ENCODE measurements at regions not wholly inside any gene's neighbourhood (a gene's known extent, or its start where the extent isn't known, plus 50 kb on each side); places are given as distances from the start of the nearest gene placed in this dataset.

DNA sequence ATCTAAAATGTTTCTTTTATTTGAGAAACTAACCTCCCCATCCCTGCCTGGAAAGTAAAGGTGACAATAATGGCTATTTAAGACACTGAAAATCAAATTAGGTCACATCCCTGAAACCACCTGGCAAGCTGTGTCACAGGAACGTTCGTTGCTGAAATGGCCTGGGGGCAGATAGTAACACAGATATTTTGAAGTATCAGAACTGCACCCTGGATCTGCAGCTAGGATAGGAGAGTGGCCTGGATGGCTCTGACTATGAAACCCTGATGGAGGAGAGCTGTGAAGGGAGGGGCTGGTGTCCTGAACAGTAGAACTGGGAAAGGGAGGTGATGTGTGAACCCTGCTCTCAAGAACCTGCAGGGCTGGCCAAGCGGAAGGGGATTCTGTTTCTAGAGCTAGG, 648.3 kb upstream of the CFAP20DC start:
- no peak overlapping the region for H3K27ac ChIP-seq (ENCODE audit: low read depth, low read length)
- ChIA-PET POLR2A (no interaction called here), CTCF (no interaction called here)
- no peak for DNase-seq (ENCODE audit: low read depth, low spot score)
- TF ChIP-seq, protein P1, sequence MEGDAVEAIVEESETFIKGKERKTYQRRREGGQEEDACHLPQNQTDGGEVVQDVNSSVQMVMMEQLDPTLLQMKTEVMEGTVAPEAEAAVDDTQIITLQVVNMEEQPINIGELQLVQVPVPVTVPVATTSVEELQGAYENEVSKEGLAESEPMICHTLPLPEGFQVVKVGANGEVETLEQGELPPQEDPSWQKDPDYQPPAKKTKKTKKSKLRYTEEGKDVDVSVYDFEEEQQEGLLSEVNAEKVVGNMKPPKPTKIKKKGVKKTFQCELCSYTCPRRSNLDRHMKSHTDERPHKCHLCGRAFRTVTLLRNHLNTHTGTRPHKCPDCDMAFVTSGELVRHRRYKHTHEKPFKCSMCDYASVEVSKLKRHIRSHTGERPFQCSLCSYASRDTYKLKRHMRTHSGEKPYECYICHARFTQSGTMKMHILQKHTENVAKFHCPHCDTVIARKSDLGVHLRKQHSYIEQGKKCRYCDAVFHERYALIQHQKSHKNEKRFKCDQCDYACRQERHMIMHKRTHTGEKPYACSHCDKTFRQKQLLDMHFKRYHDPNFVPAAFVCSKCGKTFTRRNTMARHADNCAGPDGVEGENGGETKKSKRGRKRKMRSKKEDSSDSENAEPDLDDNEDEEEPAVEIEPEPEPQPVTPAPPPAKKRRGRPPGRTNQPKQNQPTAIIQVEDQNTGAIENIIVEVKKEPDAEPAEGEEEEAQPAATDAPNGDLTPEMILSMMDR (IDR thresholded peaks at IDR 0.05; ENCODE audit: low read depth, low read length) = no peak
- no peaks in the 10 kb centered on the region; the same call in 1 of the 2 replicates for H3K9me3 ChIP-seq (ENCODE audit: control insufficient read depth, insufficient read depth, low read length)
- H3K4me3 ChIP-seq (ENCODE audit: low read depth, low read length) = no peak overlapping the region
- H3K27me3 ChIP-seq (ENCODE audit: control insufficient read depth, insufficient read depth, low read length) = peaks cover 2% of the 10 kb centered on the region

DNA sequence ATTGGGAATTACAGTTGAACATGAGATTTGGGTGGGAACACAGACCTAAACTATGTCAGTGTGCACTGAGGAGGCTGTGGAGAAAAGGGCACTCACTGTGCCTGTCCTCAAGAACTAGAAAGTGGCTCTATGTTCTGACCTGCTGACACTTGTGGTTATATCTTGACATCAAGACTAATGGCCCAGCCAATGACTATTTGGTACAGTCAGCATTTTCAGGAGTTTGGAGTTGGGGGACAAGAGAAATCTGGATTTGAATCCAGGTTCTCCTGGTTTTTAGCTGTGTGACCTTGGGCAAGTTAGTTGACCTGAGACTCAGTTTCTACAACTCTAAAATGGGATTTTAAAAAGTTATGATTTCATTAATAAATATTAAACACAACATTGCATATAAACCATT, 647.0 kb upstream of the CFAP20DC start:
- no peaks in the 10 kb centered on the region; the same call in 1 of the 2 replicates for H3K9me3 ChIP-seq (ENCODE audit: control insufficient read depth, insufficient read depth, low read length)
- CTCF ChIA-PET = no interaction called here
- H3K4me3 ChIP-seq (ENCODE audit: low read depth, low read length) = no peak overlapping the region
- H3K27me3 ChIP-seq (ENCODE audit: control insufficient read depth, insufficient read depth, low read length) = peaks cover 2% of the 10 kb centered on the region
- no peak for DNase-seq (ENCODE audit: low read depth, low spot score)
- POLR2A ChIA-PET = no interaction called here
- TF ChIP-seq, protein P1 (IDR thresholded peaks at IDR 0.05; ENCODE audit: low read depth, low read length) = no peak
- H3K27ac ChIP-seq (ENCODE audit: low read depth, low read length) = no peak overlapping the region

DNA sequence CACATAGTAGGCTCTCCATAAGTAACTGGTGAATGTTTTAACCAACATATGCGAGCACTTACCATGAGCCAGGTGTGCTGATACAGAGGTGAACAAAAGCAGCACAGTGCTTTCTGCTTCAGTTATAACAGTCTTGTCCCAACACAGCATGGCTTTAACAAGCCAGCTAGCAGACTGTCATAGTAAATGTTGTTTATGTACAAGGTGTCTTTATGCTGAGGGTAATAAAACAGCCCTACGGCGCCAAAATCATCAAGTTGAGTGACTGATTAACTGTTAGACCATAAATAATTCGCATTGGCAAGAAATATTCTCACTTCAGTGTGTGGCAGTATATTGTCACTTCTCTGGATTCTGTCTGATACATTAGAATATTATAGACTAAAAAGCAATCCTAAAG, 646.0 kb upstream of the CFAP20DC start:
- H3K27ac ChIP-seq (ENCODE audit: low read depth, low read length) = no peak overlapping the region
- POLR2A ChIA-PET = no interaction called here
- H3K4me3 ChIP-seq (ENCODE audit: low read depth, low read length) = no peak overlapping the region
- peaks cover 2% of the 10 kb centered on the region for H3K27me3 ChIP-seq (ENCODE audit: control insufficient read depth, insufficient read depth, low read length)
- CTCF ChIA-PET = no interaction called here
- no peak for DNase-seq (ENCODE audit: low read depth, low spot score)
- no peaks in the 10 kb centered on the region; the same call in 1 of the 2 replicates for H3K9me3 ChIP-seq (ENCODE audit: control insufficient read depth, insufficient read depth, low read length)
- TF ChIP-seq, protein P1 (IDR thresholded peaks at IDR 0.05; ENCODE audit: low read depth, low read length) = no peak

DNA sequence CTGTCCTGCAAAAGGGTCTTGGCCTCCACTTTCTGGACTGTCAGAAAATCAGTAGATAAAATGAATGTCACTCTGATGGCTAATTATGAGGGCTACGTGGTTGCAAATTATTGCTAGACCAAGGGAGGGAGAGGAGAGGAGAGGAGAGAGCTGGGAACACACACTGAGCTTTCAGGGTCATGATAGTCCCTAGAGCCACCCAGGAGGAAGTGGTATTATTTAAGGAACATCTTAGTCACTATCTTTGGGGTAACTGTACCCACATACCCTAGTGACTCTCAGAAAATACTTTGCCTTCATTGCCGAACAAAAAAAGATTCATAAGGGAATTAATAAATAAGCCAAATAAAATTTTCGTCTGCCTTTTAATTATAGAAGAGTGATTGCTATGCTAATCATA, 642.3 kb upstream of the CFAP20DC start:
- ChIA-PET POLR2A (interaction anchor here (0.6 kb wide), 1 partner anchor 24 kb away, joined by 7 read pairs; no protein-coding TSS in a partner anchor), CTCF (no interaction called here)
- TF ChIP-seq, protein P1 (IDR thresholded peaks at IDR 0.05; ENCODE audit: low read depth, low read length) = no peak
- no peak for DNase-seq (ENCODE audit: low read depth, low spot score)
- no peaks in the 10 kb centered on the region for H3K27me3 ChIP-seq (ENCODE audit: control insufficient read depth, insufficient read depth, low read length)
- no peaks in the 10 kb centered on the region for H3K9me3 ChIP-seq (ENCODE audit: control insufficient read depth, insufficient read depth, low read length)
- H3K27ac ChIP-seq (ENCODE audit: low read depth, low read length) = no peak overlapping the region
- no peak overlapping the region for H3K4me3 ChIP-seq (ENCODE audit: low read depth, low read length)

DNA sequence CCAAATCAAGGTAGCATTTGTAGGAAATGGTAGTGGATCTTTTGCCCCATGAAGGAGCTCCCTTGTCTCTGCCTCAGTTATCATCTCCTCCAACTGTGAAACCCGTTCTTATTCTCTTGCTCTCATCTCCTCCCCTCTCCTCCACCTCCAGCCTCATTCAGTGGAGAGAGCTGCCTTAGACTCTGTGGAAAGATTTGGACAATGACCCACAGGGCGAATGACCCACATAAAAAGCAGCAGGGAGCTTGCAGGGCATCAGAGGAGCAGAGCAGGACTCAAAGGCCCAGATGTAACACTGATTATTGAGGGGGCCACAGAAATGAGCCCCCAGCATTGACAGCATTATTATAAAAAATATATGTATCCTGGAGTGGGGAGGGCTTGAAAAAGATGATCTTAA, 641.1 kb upstream of the CFAP20DC start:
- ChIA-PET POLR2A (no interaction called here), CTCF (no interaction called here)
- H3K4me3 ChIP-seq (ENCODE audit: low read depth, low read length) = no peak overlapping the region
- no peaks in the 10 kb centered on the region for H3K27me3 ChIP-seq (ENCODE audit: control insufficient read depth, insufficient read depth, low read length)
- TF ChIP-seq, protein P1 (IDR thresholded peaks at IDR 0.05; ENCODE audit: low read depth, low read length) = no peak
- no peak for DNase-seq (ENCODE audit: low read depth, low spot score)
- H3K27ac ChIP-seq (ENCODE audit: low read depth, low read length) = no peak overlapping the region
- H3K9me3 ChIP-seq (ENCODE audit: control insufficient read depth, insufficient read depth, low read length) = no peaks in the 10 kb centered on the region
